ENCODE measurements at regions not wholly inside any gene's neighbourhood (a gene's known extent, or its start where the extent isn't known, plus 50 kb on each side); places are given as distances from the start of the nearest gene placed in this dataset.

GRCh38 chr13:77378662-77379061 is 51.8 kb upstream of the MYCBP2 start:
- DNase-seq: no peak

- DNase-seq: no peak
These were observed 50.1 kb upstream of the MYCBP2 start for GRCh38 chr13:77377016-77377415.

Data from activated effector memory CD4-positive, alpha-beta T cell treated with anti-CD3 and anti-CD28 coated beads, Interleukin-2, amount 50 U/mL, for 16 hours (primary cell).